ENCODE measurements at regions not wholly inside any gene's neighbourhood (a gene's known extent, or its start where the extent isn't known, plus 50 kb on each side); places are given as distances from the start of the nearest gene placed in this dataset.
A peak's percentile ranks its signal among the peaks of the same experiment; 100 is the strongest.

DNA sequence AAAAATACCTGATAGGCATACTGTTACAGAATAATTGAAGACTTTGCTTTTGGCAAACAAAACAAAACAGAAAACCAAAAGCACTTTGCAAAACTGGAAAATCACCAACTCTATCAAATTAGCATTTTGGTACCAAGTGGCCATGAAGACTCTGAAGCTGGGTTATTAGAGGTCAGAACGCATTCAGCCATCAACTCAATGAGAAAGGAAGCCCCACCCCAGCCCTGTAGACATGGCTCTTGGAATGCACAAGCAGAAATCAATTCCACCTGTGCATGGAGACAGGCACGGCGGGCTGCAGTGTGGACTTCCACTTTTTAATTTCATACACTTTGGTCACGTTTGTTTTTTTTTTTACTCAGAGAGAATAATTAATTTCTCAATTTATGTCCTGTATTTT lies 93.6 kb upstream of the DHX15 start:
- Histone ChIP-seq H3K27ac (no peak overlapping the region), H3K4me1 (no peaks in the 10 kb centered on the region), H3K9me3 (no peaks in the 10 kb centered on the region), H3K27me3 (no peaks in the 10 kb centered on the region), H3K36me3 (no peaks in the 10 kb centered on the region), H3K4me3 (no peak overlapping the region)
- TF ChIP-seq, protein P1, sequence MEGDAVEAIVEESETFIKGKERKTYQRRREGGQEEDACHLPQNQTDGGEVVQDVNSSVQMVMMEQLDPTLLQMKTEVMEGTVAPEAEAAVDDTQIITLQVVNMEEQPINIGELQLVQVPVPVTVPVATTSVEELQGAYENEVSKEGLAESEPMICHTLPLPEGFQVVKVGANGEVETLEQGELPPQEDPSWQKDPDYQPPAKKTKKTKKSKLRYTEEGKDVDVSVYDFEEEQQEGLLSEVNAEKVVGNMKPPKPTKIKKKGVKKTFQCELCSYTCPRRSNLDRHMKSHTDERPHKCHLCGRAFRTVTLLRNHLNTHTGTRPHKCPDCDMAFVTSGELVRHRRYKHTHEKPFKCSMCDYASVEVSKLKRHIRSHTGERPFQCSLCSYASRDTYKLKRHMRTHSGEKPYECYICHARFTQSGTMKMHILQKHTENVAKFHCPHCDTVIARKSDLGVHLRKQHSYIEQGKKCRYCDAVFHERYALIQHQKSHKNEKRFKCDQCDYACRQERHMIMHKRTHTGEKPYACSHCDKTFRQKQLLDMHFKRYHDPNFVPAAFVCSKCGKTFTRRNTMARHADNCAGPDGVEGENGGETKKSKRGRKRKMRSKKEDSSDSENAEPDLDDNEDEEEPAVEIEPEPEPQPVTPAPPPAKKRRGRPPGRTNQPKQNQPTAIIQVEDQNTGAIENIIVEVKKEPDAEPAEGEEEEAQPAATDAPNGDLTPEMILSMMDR (IDR thresholded peaks at IDR 0.05): no peak
- FAIRE-seq (no peak), ATAC-seq (no peak), DNase-seq (no peak)
- WGBS, 2 donors: 23 to 26% methylated on average over 4 of the region's 4 CpGs
- intact Hi-C loops (cut with DNase I): no loop called here

DNA sequence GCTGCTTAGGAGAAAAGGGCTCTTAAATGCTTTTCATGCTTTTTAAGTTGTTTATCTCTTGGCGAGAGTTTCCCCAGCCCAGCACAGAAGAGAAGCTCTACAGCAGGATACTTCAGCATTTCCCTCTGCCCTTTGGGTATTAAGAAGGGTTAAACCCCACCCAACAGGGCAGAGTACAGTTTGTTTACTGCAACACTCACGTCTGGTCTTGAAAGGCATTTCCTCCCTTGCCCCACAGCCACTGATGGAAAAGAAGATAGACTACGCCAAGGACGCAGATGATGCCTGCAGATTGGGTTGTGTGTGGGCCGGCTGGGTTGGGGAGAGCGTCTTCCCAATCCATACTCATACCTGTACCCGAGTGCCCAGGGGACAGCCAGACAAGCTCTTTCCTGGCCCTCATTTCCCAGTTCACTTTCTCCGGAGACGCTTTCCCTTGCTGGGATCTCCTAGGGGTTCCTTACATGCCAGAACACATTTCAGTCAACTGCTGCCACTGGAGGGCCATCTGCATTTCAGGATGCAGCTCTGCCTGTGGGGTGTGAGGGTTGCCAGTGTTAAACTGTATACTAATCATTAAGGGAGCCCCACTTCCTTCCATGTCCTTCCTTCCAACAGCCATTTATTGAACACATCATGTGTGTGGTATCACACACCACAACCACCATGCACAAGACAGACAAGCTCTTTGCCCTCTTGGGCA lies 96.5 kb upstream of the DHX15 start:
- H3K27ac ChIP-seq: no peak overlapping the region
- no peak overlapping the region for H3K4me3 ChIP-seq
- intact Hi-C loops (cut with DNase I): no loop called here
- FAIRE-seq (no peak), DNase-seq (no peak), ATAC-seq (no peak)
- H3K36me3 ChIP-seq: no peaks in the 10 kb centered on the region
- H3K4me1 ChIP-seq: no peaks in the 10 kb centered on the region
- TF ChIP-seq, protein P1 (IDR thresholded peaks at IDR 0.05): no peak
- H3K27me3 ChIP-seq: no peaks in the 10 kb centered on the region
- no peaks in the 10 kb centered on the region for H3K9me3 ChIP-seq
- 63 to 70% methylated on average over 9 of the region's 9 CpGs for WGBS, 2 donors

DNA sequence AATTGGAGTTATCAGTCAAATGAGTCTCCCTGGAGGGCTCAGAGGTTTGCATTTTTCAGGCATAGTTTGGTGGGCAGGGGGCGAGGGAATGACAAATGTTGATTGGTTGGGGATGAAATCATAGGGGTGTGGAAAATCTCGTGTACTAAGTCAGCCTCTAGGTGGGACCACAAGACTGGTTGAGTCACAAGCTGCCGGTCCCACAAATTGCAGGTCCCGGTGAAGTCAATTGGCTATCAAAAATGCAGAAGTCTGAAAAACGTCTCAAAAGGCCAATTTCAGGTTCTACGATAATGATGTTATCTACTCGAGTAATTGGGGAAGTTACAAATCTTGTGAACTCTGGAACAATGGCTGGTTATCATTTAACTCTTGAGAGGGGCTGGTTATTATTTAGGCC lies 98.8 kb upstream of the DHX15 start:
- ATAC-seq (no peak), FAIRE-seq (no peak), DNase-seq (no peak)
- intact Hi-C loops (cut with DNase I): no loop called here
- Histone ChIP-seq H3K36me3 (no peaks in the 10 kb centered on the region), H3K27me3 (no peaks in the 10 kb centered on the region), H3K9me3 (no peaks in the 10 kb centered on the region), H3K27ac (no peak overlapping the region), H3K4me1 (no peaks in the 10 kb centered on the region), H3K4me3 (no peak overlapping the region)
- WGBS, 2 donors: 65 to 71% methylated on average over 7 of the region's 7 CpGs
- TF ChIP-seq, protein P1 (IDR thresholded peaks at IDR 0.05): no peak

DNA sequence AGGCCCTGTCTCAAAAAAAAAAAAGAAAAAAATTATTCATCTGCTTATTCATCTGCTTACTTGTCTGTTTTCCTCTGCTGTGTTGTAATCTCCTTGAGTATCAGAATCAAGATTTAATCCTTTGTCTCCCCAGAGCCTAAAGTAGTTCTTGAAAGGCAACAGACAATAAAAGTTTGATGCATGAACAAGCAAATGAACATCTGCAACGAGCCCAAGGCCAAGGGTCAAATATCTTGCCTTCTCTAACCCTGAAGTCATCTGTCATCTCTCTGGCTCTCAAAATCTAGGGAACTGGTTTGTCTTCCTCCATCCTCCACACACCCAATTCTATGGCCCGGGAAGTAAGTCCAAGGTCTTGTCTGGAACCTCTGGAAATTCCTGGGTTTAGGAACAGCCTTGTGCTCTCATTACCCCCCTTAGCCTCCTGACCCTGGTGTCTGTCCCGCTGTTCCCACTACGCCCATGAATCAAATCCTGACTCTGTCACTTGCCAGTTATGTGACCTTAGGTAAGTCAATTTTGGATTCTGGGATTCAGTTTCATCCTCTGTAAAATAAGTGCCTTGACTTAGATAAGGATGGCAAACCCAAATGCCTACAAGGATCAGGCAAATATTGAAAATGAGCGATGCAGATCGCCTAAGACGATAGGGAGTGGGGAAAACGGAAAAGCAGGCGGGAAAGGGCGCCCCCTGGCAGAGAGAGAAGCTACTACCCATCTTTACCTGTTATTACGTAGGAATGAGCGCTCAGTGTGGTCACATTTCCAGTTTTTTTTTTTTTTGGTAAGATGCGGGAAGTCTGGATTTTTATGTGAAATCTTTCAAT lies 102.7 kb upstream of the DHX15 start:
- DNase-seq (peak in 2 of 6 donors; percentile 27 to 67), FAIRE-seq (no peak), ATAC-seq (peak; percentile 53 to 75 (median 68))
- no peak overlapping the region for H3K4me3 ChIP-seq
- H3K27ac ChIP-seq: no peak overlapping the region
- no peaks in the 10 kb centered on the region for H3K36me3 ChIP-seq
- H3K4me1 ChIP-seq: no peaks in the 10 kb centered on the region
- intact Hi-C loops (cut with DNase I): no loop called here
- TF ChIP-seq, protein P1 (IDR thresholded peaks at IDR 0.05): peak in 3 of 4 donors; percentile 26 to 41 (median 37)
- H3K9me3 ChIP-seq: no peaks in the 10 kb centered on the region
- 41 to 48% methylated on average over 13 of the region's 13 CpGs for WGBS, 2 donors
- no peaks in the 10 kb centered on the region for H3K27me3 ChIP-seq

DNA sequence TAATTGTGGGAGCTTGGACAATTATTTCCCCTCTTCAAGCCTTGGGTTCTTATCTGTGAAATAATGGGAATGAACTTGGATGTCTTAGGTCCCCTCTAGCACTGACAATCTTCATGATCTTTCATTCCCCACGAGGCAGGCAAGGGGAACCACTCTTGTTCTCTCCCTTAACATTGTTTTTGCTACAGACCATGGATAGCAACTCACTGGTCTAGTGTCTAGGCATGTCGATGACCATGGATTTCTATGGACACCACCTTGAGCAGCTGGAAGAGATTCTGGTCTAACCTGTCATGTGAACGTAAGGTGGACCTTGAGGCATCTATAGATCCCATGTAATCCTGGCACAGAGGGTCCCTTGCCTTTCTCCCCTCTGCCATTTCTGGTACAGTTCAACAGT lies 104.1 kb upstream of the DHX15 start:
- intact Hi-C loops (cut with DNase I): no loop called here
- FAIRE-seq (no peak), ATAC-seq (no peak), DNase-seq (no peak)
- TF ChIP-seq, protein P1 (IDR thresholded peaks at IDR 0.05): no peak
- Histone ChIP-seq H3K27ac (no peak overlapping the region), H3K4me3 (no peak overlapping the region), H3K9me3 (no peaks in the 10 kb centered on the region), H3K27me3 (no peaks in the 10 kb centered on the region), H3K4me1 (no peaks in the 10 kb centered on the region), H3K36me3 (no peaks in the 10 kb centered on the region)
- 65 to 70% methylated on average over 3 of the region's 3 CpGs for WGBS, 2 donors

All from pancreas (tissue), 10 donors.